ENCODE measurements at regions not wholly inside any gene's neighbourhood (a gene's known extent, or its start where the extent isn't known, plus 50 kb on each side); places are given as distances from the start of the nearest gene placed in this dataset.

DNA sequence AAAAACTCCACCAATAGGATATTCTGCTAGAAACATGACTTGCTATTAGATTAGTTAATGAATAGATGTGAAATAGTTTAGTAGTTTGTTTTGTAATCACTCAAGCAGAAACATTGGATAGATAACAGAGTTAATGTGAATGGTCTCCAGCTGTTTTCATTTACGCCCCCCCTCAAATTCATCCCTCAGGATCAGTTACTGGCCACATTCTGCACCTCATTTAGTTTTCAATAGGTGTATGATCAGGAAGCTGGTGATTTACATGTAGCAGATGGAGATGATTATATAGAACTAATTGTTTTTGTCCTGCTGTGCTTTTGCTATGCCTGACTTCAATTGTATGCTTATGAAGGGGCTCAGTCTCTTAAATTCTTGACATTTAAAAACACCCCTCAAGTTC lies 759.0 kb downstream of the SLITRK6 start:
- H3K4me1 ChIP-seq, result no peaks in the 10 kb centered on the region
- no peak for DNase-seq
- TF ChIP-seq CTCF (IDR thresholded peaks at IDR 0.05) (no peak), EP300 (IDR thresholded peaks at IDR 0.05; ENCODE audit: low read depth) (no peak), POLR2AphosphoS5 (IDR thresholded peaks at IDR 0.05) (no peak)
- H3K36me3 ChIP-seq, result no peaks in the 10 kb centered on the region
- no peak overlapping the region for H3K4me3 ChIP-seq
- intact Hi-C loops (cut with DNase I; ENCODE audit: low total_unique reads), result no loop called here
- 67 to 72% methylated on average over 1 of the region's 1 CpG for WGBS, 2 donors (ENCODE audit: low coverage in 1 of 2)
- in situ Hi-C loops (cut with MboI; ENCODE audit: low pct_ligation_motif_present in 1 of 4, low pct_unique_long_range_greater_than_20kb in 1 of 4, low sequenced_read_pairs in 3 of 4), result no loop called here
- H3K9me3 ChIP-seq, result no peaks in the 10 kb centered on the region
- H3K27me3 ChIP-seq, result no peaks in the 10 kb centered on the region
- no peak overlapping the region for H3K27ac ChIP-seq

- no peak for DNase-seq
- no peaks in the 10 kb centered on the region for H3K36me3 ChIP-seq
- 75 to 86% methylated on average over 1 of the region's 1 CpG for WGBS, 2 donors (ENCODE audit: low coverage in 1 of 2)
- in situ Hi-C loops (cut with MboI; ENCODE audit: low pct_ligation_motif_present in 1 of 4, low pct_unique_long_range_greater_than_20kb in 1 of 4, low sequenced_read_pairs in 3 of 4) (no loop called here), intact Hi-C loops (cut with DNase I; ENCODE audit: low total_unique reads) (no loop called here)
- no peaks in the 10 kb centered on the region for H3K4me1 ChIP-seq
- TF ChIP-seq CTCF (IDR thresholded peaks at IDR 0.05), result no peak
- TF ChIP-seq EP300 (IDR thresholded peaks at IDR 0.05; ENCODE audit: low read depth), result no peak
- TF ChIP-seq POLR2A (IDR thresholded peaks at IDR 0.05), result no peak
- TF ChIP-seq POLR2AphosphoS5 (IDR thresholded peaks at IDR 0.05), result no peak
- no peaks in the 10 kb centered on the region for H3K27me3 ChIP-seq
- peaks cover 0 to 9% of the 10 kb centered on the region in 2 donors for H3K9me3 ChIP-seq
- no peak overlapping the region for H3K4me3 ChIP-seq
- H3K27ac ChIP-seq, result no peak overlapping the region
These were observed 767.4 kb downstream of the SLITRK6 start for GRCh38 chr13:85031771-85032170.

- TF ChIP-seq EP300 (IDR thresholded peaks at IDR 0.05; ENCODE audit: low read depth), result no peak
- TF ChIP-seq CTCF (IDR thresholded peaks at IDR 0.05), result no peak
- TF ChIP-seq POLR2AphosphoS5 (IDR thresholded peaks at IDR 0.05), result no peak
- no peak for TF ChIP-seq POLR2A (IDR thresholded peaks at IDR 0.05)
- Histone ChIP-seq H3K4me1 (no peaks in the 10 kb centered on the region), H3K9me3 (peaks cover 4 to 12% of the 10 kb centered on the region in 2 donors), H3K36me3 (no peaks in the 10 kb centered on the region), H3K4me3 (no peak overlapping the region), H3K27me3 (no peaks in the 10 kb centered on the region), H3K27ac (no peak overlapping the region)
- in situ Hi-C loops (cut with MboI; ENCODE audit: low pct_ligation_motif_present in 1 of 4, low pct_unique_long_range_greater_than_20kb in 1 of 4, low sequenced_read_pairs in 3 of 4), result no loop called here
- WGBS, 2 donors (ENCODE audit: low coverage in 1 of 2), result 83 to 93% methylated on average over 3 of the region's 3 CpGs
- DNase-seq, result no peak
- intact Hi-C loops (cut with DNase I; ENCODE audit: low total_unique reads), result no loop called here
These were observed 771.2 kb downstream of the SLITRK6 start for GRCh38 chr13:85028035-85028434.

DNA sequence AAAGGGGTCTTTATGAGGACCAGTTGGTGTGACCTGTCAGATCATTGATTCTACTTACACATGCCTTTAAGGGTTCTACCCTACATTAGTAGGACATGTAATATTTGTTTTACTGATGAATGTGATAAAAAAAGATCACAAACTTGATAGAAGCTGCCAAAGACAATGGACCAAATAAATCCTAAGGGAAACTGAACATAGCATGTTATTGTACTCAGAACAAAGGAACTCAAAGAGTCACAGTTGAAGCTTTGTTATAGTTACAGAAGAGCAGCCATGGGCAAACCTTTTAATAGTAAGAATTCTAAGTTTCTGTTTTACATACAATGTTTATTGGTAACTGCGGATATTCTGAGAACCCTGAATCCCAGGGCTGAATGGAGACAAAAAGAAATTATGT lies 780.1 kb downstream of the SLITRK6 start:
- TF ChIP-seq POLR2AphosphoS5 (IDR thresholded peaks at IDR 0.05) (no peak), POLR2A (IDR thresholded peaks at IDR 0.05) (no peak), CTCF (IDR thresholded peaks at IDR 0.05) (no peak), EP300 (IDR thresholded peaks at IDR 0.05; ENCODE audit: low read depth) (no peak)
- Histone ChIP-seq H3K4me1 (no peaks in the 10 kb centered on the region), H3K36me3 (no peaks in the 10 kb centered on the region), H3K9me3 (peaks cover 0 to 3% of the 10 kb centered on the region in 2 donors), H3K4me3 (no peak overlapping the region), H3K27me3 (no peaks in the 10 kb centered on the region), H3K27ac (no peak overlapping the region)
- WGBS, 2 donors (ENCODE audit: low coverage in 1 of 2), result 50 to 71% methylated on average over 1 of the region's 1 CpG
- in situ Hi-C loops (cut with MboI; ENCODE audit: low pct_ligation_motif_present in 1 of 4, low pct_unique_long_range_greater_than_20kb in 1 of 4, low sequenced_read_pairs in 3 of 4), result no loop called here
- no peak for DNase-seq
- intact Hi-C loops (cut with DNase I; ENCODE audit: low total_unique reads), result no loop called here
